Keratinocyte (primary cell): ENCODE measurements at regions not wholly inside any gene's neighbourhood (a gene's known extent, or its start where the extent isn't known, plus 50 kb on each side); places are given as distances from the start of the nearest gene placed in this dataset.

Experiments used
- DNase-seq: peaks from one replicate; pipeline ENCODE4 v3.0.0-alpha.2; 2011; ENCODE audit warnings: low read depth, missing footprints, low spot score
- FAIRE-seq: peaks from 2 replicates; lab custom pipeline; 2011; peaks lifted over from hg19 to GRCh38; lab: Jason Lieb, UNC
- H2AFZ ChIP-seq: 2 replicates; pipeline ENCODE4 v1.6.0; 2012; ENCODE audit warnings: low read length, control low read depth, inconsistent platforms; ENCODE audit not compliant: control insufficient read depth
- H3K27ac ChIP-seq: 2 replicates; pipeline ENCODE4 v1.5.1; 2011; ENCODE audit warnings: low read length; ENCODE audit not compliant: control insufficient read depth, insufficient read depth
- H3K27me3 ChIP-seq: 3 replicates; pipeline ENCODE4 v1.6.0; 2011; ENCODE audit warnings: low read length; ENCODE audit not compliant: control insufficient read depth, insufficient read depth; ENCODE audit errors: extremely low read depth
- H3K36me3 ChIP-seq, 2 experiments: 2 replicates in 1 of 2; 3 replicates in 1 of 2; pipeline ENCODE4 v1.5.1; 2011; ENCODE audit warnings: low read length in 2 of 2, mild to moderate bottlenecking in 1 of 2; ENCODE audit not compliant: control insufficient read depth in 2 of 2, insufficient read depth in 2 of 2; ENCODE audit errors: extremely low read depth in 1 of 2
- H3K4me1 ChIP-seq: 3 replicates; pipeline ENCODE4 v1.5.1; 2011; ENCODE audit warnings: low read length; ENCODE audit not compliant: control insufficient read depth, insufficient read depth; ENCODE audit errors: extremely low read depth
- H3K4me2 ChIP-seq: 3 replicates; pipeline ENCODE4 v1.6.0; 2011; ENCODE audit warnings: low read depth, low read length; ENCODE audit not compliant: control insufficient read depth, insufficient read depth; ENCODE audit errors: extremely low read depth
- H3K4me3 ChIP-seq, 3 experiments: fragments of 200-600 bp in 1 of 3; sonication (generic) in 1 of 3; 2 replicates in 2 of 3; 3 replicates in 1 of 3; pipeline ENCODE4 v1.5.1; 2011 to 2016; ENCODE audit warnings: low read length in 3 of 3, mild to moderate bottlenecking in 3 of 3, control low read depth in 2 of 3, inconsistent platforms in 1 of 3, low read depth in 1 of 3, mixed read lengths in 1 of 3, mixed run types in 1 of 3, moderate library complexity in 1 of 3; ENCODE audit not compliant: control insufficient read depth in 2 of 3, insufficient read depth in 2 of 3; ENCODE audit errors: extremely low read depth in 1 of 3
- H3K79me2 ChIP-seq: 2 replicates; pipeline ENCODE4 v1.6.0; 2012; ENCODE audit warnings: low read length; ENCODE audit not compliant: control insufficient read depth, insufficient read depth
- H3K9ac ChIP-seq: 3 replicates; pipeline ENCODE4 v1.6.0; 2011; ENCODE audit warnings: low read length; ENCODE audit not compliant: control insufficient read depth, insufficient read depth; ENCODE audit errors: extremely low read depth
- H3K9me1 ChIP-seq: 3 replicates; pipeline ENCODE4 v1.6.0; 2011; ENCODE audit warnings: low read length; ENCODE audit not compliant: control insufficient read depth, insufficient read depth; ENCODE audit errors: extremely low read depth
- H3K9me3 ChIP-seq: 2 replicates; pipeline ENCODE4 v1.5.1; 2012; ENCODE audit warnings: low read depth, low read length; ENCODE audit not compliant: control insufficient read depth
- H4K20me1 ChIP-seq: 3 replicates; pipeline ENCODE4 v1.6.0; 2011; ENCODE audit warnings: low read length; ENCODE audit not compliant: control insufficient read depth, insufficient read depth; ENCODE audit errors: extremely low read depth
- EZH2 ChIP-seq: IDR thresholded peaks from one replicate; pipeline ENCODE4 v1.6.1; 2012; ENCODE audit warnings: inconsistent platforms, mild to moderate bottlenecking, low read length, moderate library complexity
- dilution Hi-C: fragments of 300-500 bp; cut with MboI; formaldehyde crosslinking; loops from one replicate; pipeline ENCODE4 v1.7.0; 2020; ENCODE audit warnings: low sequenced_read_pairs; ENCODE audit not compliant: extremely low pct_ligation_motif_present
- TF ChIP-seq, protein P1 (sequence below), 3 experiments: IDR thresholded peaks in 1 of 3; conservative IDR thresholded peaks in 1 of 3; optimal IDR thresholded peaks in 1 of 3; 2 replicates in 2 of 3; 3 replicates in 1 of 3; pipeline versions ENCODE3 to v1.5.1; 2011; ENCODE audit warnings: low read length in 3 of 3, mild to moderate bottlenecking in 3 of 3, moderate library complexity in 2 of 3, control low read depth in 1 of 3, inconsistent platforms in 1 of 3; ENCODE audit not compliant: insufficient read depth in 2 of 3; ENCODE audit errors: extremely low read depth in 1 of 3

DNA sequence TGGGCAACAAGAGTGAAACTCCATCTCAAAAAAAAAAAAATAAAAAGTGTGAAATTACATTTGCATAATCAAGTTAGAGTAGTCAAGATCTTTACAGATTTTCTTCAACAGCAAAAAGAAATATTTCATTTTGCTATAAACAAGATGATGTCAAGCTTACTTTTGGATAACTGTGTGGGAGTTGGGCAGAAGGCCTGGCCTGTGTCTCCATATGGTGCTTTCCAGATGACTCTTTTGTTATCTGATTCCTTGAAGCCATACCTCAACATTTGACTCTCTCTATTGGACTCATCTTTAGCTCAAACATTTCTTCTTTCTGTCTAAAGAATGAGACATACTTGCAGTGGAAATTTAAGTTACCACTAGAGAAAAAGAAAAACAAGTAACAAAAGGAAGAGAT is 246.8 kb downstream of the MSX2 start:
- no peak overlapping the region for H3K4me3 ChIP-seq
- H3K9me1 ChIP-seq: no peaks in the 10 kb centered on the region
- H4K20me1 ChIP-seq: no peaks in the 10 kb centered on the region
- no peaks in the 10 kb centered on the region for H3K79me2 ChIP-seq
- dilution Hi-C loops: no loop called here
- H3K27ac ChIP-seq: no peak overlapping the region
- no peak overlapping the region for H3K4me2 ChIP-seq
- H3K9me3 ChIP-seq: no peaks in the 10 kb centered on the region
- DNase-seq (no peak), FAIRE-seq (no peak)
- no peak overlapping the region for H2AFZ ChIP-seq
- H3K27me3 ChIP-seq: no peaks in the 10 kb centered on the region
- TF ChIP-seq, protein P1, sequence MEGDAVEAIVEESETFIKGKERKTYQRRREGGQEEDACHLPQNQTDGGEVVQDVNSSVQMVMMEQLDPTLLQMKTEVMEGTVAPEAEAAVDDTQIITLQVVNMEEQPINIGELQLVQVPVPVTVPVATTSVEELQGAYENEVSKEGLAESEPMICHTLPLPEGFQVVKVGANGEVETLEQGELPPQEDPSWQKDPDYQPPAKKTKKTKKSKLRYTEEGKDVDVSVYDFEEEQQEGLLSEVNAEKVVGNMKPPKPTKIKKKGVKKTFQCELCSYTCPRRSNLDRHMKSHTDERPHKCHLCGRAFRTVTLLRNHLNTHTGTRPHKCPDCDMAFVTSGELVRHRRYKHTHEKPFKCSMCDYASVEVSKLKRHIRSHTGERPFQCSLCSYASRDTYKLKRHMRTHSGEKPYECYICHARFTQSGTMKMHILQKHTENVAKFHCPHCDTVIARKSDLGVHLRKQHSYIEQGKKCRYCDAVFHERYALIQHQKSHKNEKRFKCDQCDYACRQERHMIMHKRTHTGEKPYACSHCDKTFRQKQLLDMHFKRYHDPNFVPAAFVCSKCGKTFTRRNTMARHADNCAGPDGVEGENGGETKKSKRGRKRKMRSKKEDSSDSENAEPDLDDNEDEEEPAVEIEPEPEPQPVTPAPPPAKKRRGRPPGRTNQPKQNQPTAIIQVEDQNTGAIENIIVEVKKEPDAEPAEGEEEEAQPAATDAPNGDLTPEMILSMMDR (optimal IDR thresholded peaks at IDR 0.05 in 1 of 3, IDR thresholded peaks at IDR 0.05 in 1 of 3, conservative IDR thresholded peaks at IDR 0.05 in 1 of 3; ENCODE audit: extremely low read depth in 1 of 3, insufficient read depth in 2 of 3, low read length in 3 of 3): no peak
- no peak for TF ChIP-seq EZH2
- no peaks in the 10 kb centered on the region for H3K4me1 ChIP-seq
- no peak overlapping the region for H3K9ac ChIP-seq
- no peaks in the 10 kb centered on the region for H3K36me3 ChIP-seq

GRCh38 chr5:174970502-174970901 is 246.1 kb downstream of the MSX2 start:
- Histone ChIP-seq H3K4me3 (no peak overlapping the region), H3K27me3 (no peaks in the 10 kb centered on the region), H3K4me1 (no peaks in the 10 kb centered on the region), H3K4me2 (no peak overlapping the region), H3K9ac (no peak overlapping the region), H3K27ac (no peak overlapping the region), H3K36me3 (no peaks in the 10 kb centered on the region), H4K20me1 (no peaks in the 10 kb centered on the region), H3K9me3 (no peaks in the 10 kb centered on the region), H3K9me1 (no peaks in the 10 kb centered on the region), H2AFZ (no peak overlapping the region), H3K79me2 (no peaks in the 10 kb centered on the region)
- dilution Hi-C loops: no loop called here
- TF ChIP-seq, protein P1 (optimal IDR thresholded peaks at IDR 0.05 in 1 of 3, IDR thresholded peaks at IDR 0.05 in 1 of 3, conservative IDR thresholded peaks at IDR 0.05 in 1 of 3; ENCODE audit: extremely low read depth in 1 of 3, insufficient read depth in 2 of 3, low read length in 3 of 3): no peak
- TF ChIP-seq EZH2: no peak
- DNase-seq: no peak
- FAIRE-seq: no peak
